ENCODE measurements at regions not wholly inside any gene's neighbourhood (a gene's known extent, or its start where the extent isn't known, plus 50 kb on each side); places are given as distances from the start of the nearest gene placed in this dataset.

DNA sequence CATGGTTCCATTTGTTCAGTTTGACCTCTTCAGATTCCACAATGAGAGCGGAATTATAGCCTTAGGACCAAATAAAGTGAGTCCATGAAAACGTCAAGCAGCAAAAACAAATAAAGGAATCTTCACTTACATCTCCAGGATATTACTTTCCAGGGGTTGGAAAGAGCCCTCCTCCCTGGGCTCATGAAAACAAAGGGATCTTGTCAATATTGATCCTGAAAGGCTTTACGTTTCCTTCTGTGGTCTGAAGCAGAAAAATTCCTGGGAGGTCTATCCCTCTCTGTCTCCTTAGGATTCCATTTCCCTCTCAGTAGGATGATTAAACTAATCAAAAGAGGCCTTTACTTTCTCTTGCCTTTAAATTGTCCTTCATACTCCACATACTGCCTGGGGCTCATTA lies 293.5 kb downstream of the GPAM start:
- TF ChIP-seq, protein P1, sequence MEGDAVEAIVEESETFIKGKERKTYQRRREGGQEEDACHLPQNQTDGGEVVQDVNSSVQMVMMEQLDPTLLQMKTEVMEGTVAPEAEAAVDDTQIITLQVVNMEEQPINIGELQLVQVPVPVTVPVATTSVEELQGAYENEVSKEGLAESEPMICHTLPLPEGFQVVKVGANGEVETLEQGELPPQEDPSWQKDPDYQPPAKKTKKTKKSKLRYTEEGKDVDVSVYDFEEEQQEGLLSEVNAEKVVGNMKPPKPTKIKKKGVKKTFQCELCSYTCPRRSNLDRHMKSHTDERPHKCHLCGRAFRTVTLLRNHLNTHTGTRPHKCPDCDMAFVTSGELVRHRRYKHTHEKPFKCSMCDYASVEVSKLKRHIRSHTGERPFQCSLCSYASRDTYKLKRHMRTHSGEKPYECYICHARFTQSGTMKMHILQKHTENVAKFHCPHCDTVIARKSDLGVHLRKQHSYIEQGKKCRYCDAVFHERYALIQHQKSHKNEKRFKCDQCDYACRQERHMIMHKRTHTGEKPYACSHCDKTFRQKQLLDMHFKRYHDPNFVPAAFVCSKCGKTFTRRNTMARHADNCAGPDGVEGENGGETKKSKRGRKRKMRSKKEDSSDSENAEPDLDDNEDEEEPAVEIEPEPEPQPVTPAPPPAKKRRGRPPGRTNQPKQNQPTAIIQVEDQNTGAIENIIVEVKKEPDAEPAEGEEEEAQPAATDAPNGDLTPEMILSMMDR (tag by site-specific recombination; IDR thresholded peaks at IDR 0.05), result no peak
- TF ChIP-seq ZNF274 (IDR thresholded peaks at IDR 0.05; ENCODE audit: low read length) (no peak), ZNF274 (tag by site-specific recombination; IDR thresholded peaks at IDR 0.05; ENCODE audit: borderline replicate concordance) (no peak), ZFP41 (tag by site-specific recombination; IDR thresholded peaks at IDR 0.05; ENCODE audit: borderline replicate concordance) (no peak), ZEB2 (tag by site-specific recombination; IDR thresholded peaks at IDR 0.05) (no peak), ZNF558 (tag by site-specific recombination; IDR thresholded peaks at IDR 0.05) (no peak), SETDB1 (IDR thresholded peaks at IDR 0.05; ENCODE audit: insufficient read length, low read length) (no peak), ZNF184 (tag by site-specific recombination; IDR thresholded peaks at IDR 0.05) (no peak), PRDM1 (tag by site-specific recombination; IDR thresholded peaks at IDR 0.05) (no peak), YY1 (tag by site-specific recombination; IDR thresholded peaks at IDR 0.05) (no peak)
- TF ChIP-seq, protein P2, sequence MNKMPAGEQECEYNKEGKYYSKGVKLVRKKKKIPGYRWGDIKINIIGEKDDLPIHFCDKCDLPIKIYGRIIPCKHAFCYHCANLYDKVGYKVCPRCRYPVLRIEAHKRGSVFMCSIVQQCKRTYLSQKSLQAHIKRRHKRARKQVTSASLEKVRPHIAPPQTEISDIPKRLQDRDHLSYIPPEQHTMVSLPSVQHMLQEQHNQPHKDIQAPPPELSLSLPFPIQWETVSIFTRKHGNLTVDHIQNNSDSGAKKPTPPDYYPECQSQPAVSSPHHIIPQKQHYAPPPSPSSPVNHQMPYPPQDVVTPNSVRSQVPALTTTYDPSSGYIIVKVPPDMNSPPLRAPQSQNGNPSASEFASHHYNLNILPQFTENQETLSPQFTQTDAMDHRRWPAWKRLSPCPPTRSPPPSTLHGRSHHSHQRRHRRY (tag by site-specific recombination; IDR thresholded peaks at IDR 0.05), result no peak
- TF ChIP-seq, protein P3, sequence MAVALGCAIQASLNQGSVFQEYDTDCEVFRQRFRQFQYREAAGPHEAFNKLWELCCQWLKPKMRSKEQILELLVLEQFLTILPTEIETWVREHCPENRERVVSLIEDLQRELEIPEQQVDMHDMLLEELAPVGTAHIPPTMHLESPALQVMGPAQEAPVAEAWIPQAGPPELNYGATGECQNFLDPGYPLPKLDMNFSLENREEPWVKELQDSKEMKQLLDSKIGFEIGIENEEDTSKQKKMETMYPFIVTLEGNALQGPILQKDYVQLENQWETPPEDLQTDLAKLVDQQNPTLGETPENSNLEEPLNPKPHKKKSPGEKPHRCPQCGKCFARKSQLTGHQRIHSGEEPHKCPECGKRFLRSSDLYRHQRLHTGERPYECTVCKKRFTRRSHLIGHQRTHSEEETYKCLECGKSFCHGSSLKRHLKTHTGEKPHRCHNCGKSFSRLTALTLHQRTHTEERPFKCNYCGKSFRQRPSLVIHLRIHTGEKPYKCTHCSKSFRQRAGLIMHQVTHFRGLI (tag by site-specific recombination; IDR thresholded peaks at IDR 0.05), result no peak

Measured in HEK293 (cell line).